Activated CD4-positive, alpha-beta T cell treated with anti-CD3 and anti-CD28 coated beads, Interleukin-10, Interleukin-2, amounts not matched to agents 100 ng/mL and 50 ng/mL, durations not matched to agents 16 hours and 8 hours (primary cell): ENCODE measurements at regions not wholly inside any gene's neighbourhood (a gene's known extent, or its start where the extent isn't known, plus 50 kb on each side); places are given as distances from the start of the nearest gene placed in this dataset.
A peak's percentile ranks its signal among the peaks of the same experiment; 100 is the strongest.
"Not testable (repeated sequence)": the region's sequence is repeated elsewhere in the genome, so short reads cannot be mapped to it uniquely, and the experiment has no call there.

Experiments used
- DNase-seq: peaks from one replicate; pipeline ENCODE4 v3.0.0-alpha.2; 2020

DNA sequence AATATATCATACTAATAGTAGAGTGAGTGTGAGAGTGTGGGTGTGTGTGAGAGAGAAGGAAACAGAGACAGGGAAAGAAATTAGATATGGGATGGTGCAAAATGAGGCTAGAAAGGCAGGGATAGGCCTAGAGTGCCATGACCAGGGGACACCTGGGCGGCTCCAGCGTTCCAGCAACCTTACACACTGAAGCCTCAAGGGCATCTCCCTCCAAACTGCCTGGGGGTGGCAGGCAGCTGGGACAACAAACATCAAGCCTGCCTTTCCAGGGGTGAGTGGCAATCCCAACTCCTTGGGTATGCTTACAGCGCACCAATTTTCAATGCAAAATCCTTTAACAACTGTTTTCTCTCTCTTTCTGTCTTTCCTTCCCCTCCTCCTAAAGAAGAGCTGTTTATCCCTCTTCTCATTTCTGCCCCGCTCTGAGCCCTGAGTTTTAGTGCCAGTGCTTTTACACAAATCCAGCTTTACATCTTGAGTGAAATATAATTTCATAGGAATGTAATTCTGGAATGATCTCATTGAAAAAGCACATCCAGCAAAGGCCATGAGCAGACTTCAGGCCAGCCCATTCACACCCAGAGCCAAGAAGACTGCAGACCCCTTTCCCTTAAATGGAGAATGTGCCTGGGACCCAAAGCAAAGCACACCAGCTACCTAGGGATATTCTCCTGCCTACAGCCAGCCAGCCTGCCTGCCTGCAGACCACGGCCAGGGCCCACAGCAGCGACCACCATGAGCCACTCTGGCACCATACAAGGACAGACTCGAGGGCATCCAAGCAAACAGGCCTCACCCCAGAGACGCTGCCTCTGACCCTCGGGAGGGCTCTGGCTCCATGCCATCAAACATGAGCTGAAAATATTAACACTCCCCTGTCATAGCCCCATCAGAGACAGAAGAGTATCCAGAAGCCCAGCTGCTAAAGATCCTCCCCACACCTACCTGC is 90.3 kb downstream of the RPL27A start:
- no peak for DNase-seq

DNA sequence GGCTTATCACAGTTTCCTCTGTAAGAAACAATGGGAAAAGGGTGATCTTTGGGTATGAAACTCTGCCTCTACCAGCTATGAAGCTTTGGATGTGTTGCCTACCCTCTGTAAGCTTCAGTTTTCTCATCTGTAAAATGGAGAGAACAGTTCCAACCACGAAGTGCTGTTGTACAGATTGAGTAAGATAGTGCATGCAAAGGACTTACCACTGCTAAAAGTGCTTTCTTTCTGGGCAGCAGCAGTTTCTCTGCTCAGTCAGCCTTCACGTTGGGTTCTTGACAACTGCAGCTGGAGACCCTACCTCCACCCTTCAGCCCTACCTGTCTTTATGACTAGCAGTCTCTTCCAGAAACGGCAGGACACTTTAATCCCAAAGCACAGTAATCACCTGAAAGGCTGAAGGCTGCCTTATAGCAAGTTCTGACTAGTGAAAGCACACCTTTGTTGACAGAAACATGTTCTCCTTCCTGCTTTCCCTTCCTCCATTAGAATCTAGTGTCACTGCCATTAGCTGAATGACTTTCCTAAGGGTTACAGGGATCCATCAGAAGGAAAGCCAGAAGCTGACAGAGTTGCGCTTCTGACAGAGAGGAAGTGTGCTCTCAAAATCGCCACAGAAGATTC is 91.4 kb downstream of the RPL27A start:
- peak; percentile 43 for DNase-seq

DNA sequence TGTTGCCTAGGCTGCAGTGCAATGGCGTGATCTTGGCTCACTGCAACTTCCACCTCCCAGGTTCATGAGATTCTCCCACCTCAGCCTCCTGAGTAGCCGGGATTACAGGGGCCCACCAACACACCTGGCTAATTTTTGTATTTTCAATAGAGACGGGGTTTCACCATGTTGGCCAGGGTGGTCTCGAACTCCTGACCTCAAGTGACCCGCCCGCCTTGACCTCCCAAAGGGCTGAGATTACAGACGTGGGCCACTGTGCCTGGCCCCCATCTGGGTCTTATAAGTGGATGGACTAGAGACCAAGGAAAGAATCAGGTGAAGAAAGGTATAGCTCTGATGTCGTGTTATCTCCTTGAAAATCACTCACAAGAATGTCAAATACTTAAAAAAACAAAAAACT is 92.3 kb downstream of the RPL27A start:
- not testable (repeated sequence) for DNase-seq

GRCh38 chr11:8775332-8775731 is 92.7 kb downstream of the RPL27A start:
- no peak for DNase-seq

- DNase-seq, result no peak
These were observed 93.1 kb downstream of the RPL27A start for GRCh38 chr11:8775734-8776133.

DNA sequence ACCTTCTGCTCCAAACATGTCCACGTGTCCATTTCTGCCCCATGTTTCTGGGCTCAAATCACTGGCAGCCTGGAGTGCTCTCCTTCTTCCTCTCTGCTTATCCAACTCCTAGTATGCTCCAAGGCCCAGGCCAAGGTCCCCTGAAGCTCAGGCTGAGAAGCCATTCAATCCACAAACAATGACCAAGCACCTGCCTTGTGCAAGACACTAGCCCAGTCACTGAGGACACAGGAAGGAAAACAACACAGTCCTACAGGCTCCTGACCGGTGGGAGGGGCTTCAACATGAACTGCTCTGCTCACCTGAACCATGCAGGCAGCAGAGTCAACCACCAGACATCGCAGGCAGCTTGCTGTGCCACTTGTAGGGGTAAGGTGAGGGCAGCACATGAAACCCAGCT is 93.6 kb downstream of the RPL27A start:
- DNase-seq, result no peak

DNA sequence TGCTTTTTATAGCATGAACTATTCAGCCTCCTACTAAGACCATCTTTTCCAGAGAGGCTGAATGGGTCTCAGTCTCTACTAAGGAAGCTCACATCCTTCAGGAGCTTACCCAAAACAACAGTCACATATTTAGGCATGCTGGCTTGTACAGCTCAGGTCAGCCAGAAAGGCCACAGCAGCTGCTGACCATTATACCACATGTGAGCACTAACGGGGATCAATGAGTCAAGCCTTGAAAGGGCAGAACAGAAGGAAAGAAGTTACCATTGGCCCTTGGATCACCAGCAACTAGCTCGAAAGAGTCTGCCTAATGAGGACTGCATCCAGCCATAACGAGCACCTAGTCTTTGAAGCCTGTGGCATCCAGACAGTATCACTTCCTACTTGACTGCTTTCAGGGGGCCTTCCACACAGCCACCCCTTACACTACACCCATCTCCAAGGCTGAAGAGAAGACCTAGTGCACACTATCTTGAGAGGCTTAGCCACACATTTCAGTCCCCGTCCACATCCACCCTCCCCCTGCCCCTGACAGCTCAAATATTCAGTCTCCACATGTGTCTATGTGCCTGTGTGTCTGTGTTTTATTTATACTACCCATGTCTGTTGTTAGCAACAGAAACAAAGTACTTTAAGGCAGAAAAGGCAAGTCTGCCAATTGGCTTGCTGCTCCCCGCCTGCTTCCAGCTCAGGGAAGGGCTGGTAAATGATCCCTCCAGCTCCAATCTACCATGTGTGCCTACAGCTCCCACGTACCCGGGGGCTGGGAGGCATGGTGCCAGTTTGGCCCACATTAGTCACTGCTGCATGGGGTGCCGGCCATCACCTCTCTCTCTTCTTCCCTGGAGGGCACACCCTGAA is 95.5 kb downstream of the RPL27A start:
- no peak for DNase-seq

GRCh38 chr11:8779107-8779506 is 96.5 kb downstream of the RPL27A start:
- DNase-seq, result no peak

- no peak for DNase-seq
These were observed 97.1 kb downstream of the RPL27A start for GRCh38 chr11:8779732-8780131.

DNA sequence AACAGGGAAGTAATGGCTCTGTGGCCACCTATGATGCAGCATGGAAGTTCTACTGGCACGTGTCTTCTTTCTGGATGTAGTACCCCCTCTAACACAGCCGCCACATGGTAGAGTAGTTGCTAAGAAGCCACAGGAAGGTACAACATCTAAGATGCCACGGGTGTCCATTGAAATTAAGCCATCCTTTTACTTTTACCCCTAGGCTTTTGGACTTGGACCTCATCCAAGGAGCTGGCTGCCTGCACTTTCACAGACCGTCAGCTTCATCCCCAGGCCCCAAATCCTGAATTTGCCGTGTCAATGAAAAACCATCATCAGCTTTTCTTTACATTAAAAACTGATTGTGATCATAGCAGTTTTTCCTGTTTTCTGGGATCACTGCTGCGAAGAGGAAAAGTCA is 102.4 kb downstream of the RPL27A start:
- DNase-seq, result no peak

- DNase-seq, result no peak
These were observed 102.9 kb downstream of the RPL27A start for GRCh38 chr11:8785457-8785856.

DNA sequence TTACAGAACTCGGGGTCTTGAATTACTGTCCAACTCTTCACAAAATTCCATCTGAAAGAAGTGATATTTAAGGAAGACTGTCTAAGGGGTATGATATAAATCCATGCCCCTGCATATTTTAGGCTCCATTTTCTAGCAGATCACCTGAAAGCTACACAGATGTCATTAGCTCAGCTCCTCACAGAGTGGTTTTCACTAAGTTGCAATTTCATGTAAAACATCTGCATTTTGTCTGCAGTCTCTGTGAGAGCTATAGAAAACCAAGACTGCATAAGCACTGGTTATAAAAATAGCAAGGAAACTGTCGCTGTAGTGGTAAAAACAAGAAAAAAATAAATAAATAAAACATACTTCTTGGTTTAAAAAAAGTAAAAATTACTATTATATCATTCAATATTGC is 103.4 kb downstream of the RPL27A start:
- no peak for DNase-seq

GRCh38 chr11:8786933-8787332 is 104.3 kb downstream of the RPL27A start:
- DNase-seq, result no peak

DNA sequence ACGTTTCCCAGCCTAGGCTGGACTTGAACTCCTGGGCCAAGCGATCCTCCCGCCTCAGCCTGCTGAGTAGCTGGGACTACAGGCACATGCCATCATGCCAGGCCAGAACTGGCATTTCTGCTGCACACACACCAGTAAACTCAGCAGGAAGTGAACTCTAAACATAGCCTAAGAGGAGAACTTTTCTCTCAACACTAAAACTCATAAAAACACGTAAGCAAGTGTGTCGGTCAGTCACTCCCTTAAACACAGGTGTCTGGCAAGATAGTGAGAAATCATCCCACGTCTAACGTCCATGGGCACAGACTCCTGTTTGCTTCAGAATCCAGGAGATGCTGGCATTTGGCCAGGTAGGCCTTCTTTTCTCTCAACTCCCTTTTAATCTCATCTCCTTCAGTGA is 104.8 kb downstream of the RPL27A start:
- DNase-seq, result no peak

DNA sequence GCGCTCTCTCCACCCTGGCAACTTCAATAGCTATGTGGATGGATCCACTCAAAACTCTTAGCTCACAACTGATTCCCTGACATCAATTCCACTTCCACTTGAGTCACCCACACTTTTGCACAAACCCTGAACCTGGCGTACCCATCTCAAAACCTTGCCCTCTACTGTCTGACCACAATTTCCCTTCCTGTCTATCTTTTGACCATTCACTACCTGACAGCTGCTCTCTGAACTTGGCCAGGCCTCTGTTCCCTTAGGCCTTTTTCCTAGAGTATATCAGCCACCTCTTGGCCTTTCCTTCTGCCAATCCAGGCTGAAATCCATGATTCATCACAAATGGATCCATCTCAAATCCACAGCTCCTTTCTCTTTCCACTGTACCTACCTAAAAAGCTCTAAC is 106.0 kb downstream of the RPL27A start:
- DNase-seq, result no peak

- DNase-seq, result no peak
These were observed 107.3 kb downstream of the RPL27A start for GRCh38 chr11:8789864-8790263.

GRCh38 chr11:8790968-8791367 is 108.4 kb downstream of the RPL27A start:
- DNase-seq, result no peak

DNA sequence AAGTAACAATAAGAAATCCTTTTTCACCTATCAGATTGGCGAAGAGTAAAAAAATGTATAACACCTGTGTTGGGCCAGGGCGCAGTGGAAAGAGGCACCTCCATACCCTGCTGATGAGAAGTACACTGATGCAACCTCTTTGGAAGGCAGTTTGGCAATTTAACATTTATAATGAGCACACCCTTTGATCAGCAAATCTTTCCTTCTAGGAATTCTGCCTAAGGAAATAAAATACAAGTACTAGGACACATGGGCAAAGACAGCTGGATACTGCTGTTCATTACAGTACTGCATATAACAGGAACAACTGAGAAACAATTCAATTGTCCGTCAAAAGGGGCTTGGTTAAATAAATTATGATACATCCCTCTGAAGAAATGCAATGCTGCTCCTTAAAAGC is 110.1 kb downstream of the RPL27A start:
- no peak for DNase-seq

DNA sequence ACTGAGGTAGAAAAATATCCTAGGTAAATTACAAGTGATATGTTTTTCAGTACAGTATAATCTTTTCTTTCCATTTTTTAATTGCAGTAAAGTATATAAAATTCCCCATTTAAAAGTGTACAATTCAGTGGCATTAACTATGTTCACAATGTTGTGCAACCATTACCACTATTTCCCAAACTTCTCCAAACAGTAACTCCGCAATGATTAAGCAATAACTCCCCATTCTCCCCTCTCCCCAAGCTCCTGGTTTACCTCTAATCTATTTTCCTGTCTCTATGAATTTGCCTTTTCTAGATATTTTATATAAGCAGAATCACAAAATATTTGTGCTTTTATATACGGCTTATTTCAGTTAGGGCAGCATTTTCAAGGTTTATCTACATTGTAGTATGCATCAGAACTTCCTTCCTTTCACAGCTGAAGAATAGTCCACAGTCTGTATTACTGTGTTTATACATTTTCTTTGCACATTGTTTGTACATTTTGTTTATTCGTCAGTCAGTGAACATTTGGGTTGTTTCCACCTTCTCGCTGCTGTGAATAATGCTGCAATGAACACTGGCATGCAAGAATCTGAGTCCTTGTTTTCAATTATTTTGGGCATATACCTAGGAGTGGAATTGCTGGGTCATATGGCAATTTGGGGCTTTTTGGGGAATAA is 110.7 kb downstream of the RPL27A start:
- no peak for DNase-seq

DNA sequence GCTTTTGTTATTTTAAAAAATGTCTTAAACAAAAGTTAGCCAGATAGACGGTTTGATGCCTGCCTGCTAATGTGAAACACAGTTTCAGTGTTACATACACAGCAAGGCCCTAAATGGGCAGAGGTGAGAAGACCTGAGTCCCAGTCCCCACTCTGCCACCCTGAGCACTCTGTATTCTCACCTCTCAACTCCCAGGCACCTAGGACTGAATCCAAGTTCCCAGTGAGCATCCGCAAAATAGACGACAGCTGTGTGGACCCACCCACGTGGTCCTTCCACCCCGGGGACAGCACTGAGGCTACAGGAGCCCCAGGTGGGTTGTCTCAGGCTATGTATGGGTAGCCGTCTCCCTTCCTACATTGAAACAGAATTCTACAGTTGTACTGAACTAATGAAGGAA is 111.5 kb downstream of the RPL27A start:
- no peak for DNase-seq

DNA sequence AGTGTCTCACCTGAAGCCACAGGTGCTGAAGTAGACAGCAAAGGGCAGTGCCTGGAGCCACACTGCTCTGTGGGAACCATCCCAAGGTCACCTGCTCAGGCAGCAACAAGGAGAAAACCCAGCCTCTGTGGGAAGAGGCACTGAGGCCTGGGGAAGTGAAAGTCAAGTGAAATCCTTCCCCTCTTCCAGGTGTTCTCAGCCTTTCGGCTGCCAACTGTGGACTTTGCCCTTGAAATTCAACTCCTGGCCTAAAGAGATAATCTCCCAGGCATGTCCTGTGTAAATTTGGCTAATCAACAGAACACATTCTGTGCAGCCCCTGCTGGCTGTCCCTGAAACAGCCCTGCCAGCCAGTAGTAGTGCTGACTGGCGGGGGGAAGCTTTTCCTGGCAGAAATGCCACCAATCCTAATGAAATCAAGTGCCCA is 112.1 kb downstream of the RPL27A start:
- no peak for DNase-seq

DNA sequence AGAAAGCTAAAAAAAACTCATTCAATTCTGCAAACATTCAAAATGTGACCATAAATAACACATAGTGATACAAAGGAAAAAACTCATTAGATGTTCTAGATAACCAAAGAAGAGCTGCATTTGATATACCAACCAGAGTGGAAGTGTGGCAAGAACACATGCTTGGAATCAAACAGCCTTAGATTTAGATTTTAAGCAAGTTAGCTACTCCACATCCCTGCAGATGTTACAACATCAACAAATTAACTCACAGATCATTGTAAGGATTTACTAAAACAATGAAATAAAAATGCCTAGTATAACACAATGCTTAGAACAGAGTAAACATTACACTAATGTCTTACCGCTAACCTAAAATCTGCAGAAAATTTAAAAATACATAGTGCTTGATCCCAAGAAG is 114.0 kb upstream of the AKIP1 start:
- DNase-seq, result no peak

DNA sequence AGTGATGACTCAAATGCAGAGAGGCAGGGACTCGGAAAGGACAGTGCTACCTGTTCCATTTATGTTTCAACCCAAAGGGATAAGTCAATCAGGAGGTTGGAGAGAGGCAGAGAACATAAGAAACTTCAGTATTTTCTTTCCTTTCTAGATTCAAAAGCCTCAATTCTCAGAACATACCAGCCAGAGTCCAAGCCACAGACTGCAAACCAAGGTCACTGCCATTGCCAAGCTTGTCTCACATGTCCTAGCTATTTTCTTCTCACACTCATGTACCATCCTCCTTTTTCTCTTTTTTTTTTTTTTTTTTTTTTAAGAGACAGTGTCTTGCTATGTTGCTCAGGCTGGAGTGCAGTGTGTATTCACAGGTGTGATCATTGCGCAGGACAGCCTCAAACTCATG is 111.7 kb upstream of the AKIP1 start:
- DNase-seq, result no peak
